ENCODE measurements at regions not wholly inside any gene's neighbourhood (a gene's known extent, or its start where the extent isn't known, plus 50 kb on each side); places are given as distances from the start of the nearest gene placed in this dataset.

- no TSS peak for BruUV-seq (replicated peaks)
- Histone ChIP-seq H2BK20ac (ENCODE audit: low read depth, low read length) (no peak overlapping the region), H3K9me3 (ENCODE audit: control insufficient read depth, insufficient read depth, low read length) (peaks cover 11% of the 10 kb centered on the region; the same call in 1 of the 2 replicates), H2AFZ (replicated peaks; ENCODE audit: low read length, poor library complexity) (no peak overlapping the region), H2BK15ac (ENCODE audit: low read depth, low read length) (no peak overlapping the region), H3K4me1 (ENCODE audit: control insufficient read depth, insufficient read depth, low read length) (no peaks in the 10 kb centered on the region), H3K36me3 (ENCODE audit: control insufficient read depth, insufficient read depth, low read length) (no peaks in the 10 kb centered on the region), H3K9ac (ENCODE audit: low read depth, low read length) (no peak overlapping the region), H3K4me3 (ENCODE audit: insufficient read depth, low read depth, low read length) (no peak overlapping the region), H3K9me1 (ENCODE audit: insufficient read depth, low read length) (no peaks in the 10 kb centered on the region), H3K27me3 (ENCODE audit: control insufficient read depth, insufficient read depth, low read length) (no peaks in the 10 kb centered on the region), H3K4ac (ENCODE audit: low read depth, low read length) (no peak overlapping the region), H2AK9ac (replicated peaks; ENCODE audit: low read depth, low read length, poor library complexity) (no peak overlapping the region), H4K5ac (ENCODE audit: low read depth, low read length) (no peak overlapping the region), H3K4me2 (ENCODE audit: low read depth, low read length) (no peak overlapping the region), H4K91ac (ENCODE audit: insufficient read depth, low read depth, low read length) (no peak overlapping the region), H2BK120ac (ENCODE audit: low read depth, low read length) (no peak overlapping the region), H4K8ac (ENCODE audit: low read depth in 2 of 2, low read length in 2 of 2) (no peak overlapping the region), H2BK5ac (ENCODE audit: low read depth, low read length, poor library complexity, severe bottlenecking) (no peak overlapping the region), H3K18ac (ENCODE audit: low read depth, low read length) (no peak overlapping the region), H3K56ac (ENCODE audit: extremely low read depth, insufficient read depth, low read length) (no peak overlapping the region), H4K20me1 (ENCODE audit: insufficient read depth, low read length) (no peaks in the 10 kb centered on the region), H3K79me1 (ENCODE audit: low read depth in 1 of 2, low read length in 2 of 2) (no peaks in the 10 kb centered on the region), H3K27ac (ENCODE audit: insufficient read depth, low read length) (no peak overlapping the region), H3K14ac (replicated peaks; ENCODE audit: low read depth, low read length) (no peak overlapping the region), H2AK5ac (ENCODE audit: low read depth, low read length) (no peak overlapping the region), H3K23ac (ENCODE audit: low read depth, low read length) (no peak overlapping the region)
- ChIA-PET CTCF (no interaction called here), POLR2A (ENCODE audit: unreplicated experiment) (no interaction called here)
- DNase-seq: no peak
- in situ Hi-C loops (cut with MboI; ENCODE audit: low sequenced_read_pairs) (no loop called here), intact Hi-C loops (cut with micrococcal nuclease) (loop anchor here (10.0 kb wide), 1 partner anchor 205 kb away; no protein-coding TSS in a partner anchor), dilution Hi-C loops (cut with HindIII; ENCODE audit: low sequenced_read_pairs, unreplicated experiment) (no loop called here)
- WGBS, 2 experiments (ENCODE audit: extremely low coverage in 2 of 2, insufficient read length in 1 of 2): no CpG with 5 or more reads among the region's 2 CpGs
- TF ChIP-seq RCOR1 (IDR thresholded peaks at IDR 0.05; ENCODE audit: insufficient replicate concordance, low read length) (no peak), USF2 (IDR thresholded peaks at IDR 0.05; ENCODE audit: low read depth, low read length) (no peak), CHD1 (IDR thresholded peaks at IDR 0.05; ENCODE audit: low read depth, low read length) (no peak), BHLHE40 (IDR thresholded peaks at IDR 0.05; ENCODE audit: low read depth, low read length) (no peak), RAD21 (IDR thresholded peaks at IDR 0.05; ENCODE audit: low read length) (no peak), RFX5 (IDR thresholded peaks at IDR 0.05; ENCODE audit: low read depth, low read length) (no peak), POLR2A (IDR thresholded peaks at IDR 0.05; ENCODE audit: low read depth, low read length) (no peak), MAFK (IDR thresholded peaks at IDR 0.05; ENCODE audit: low read depth, low read length) (no peak), NFE2L2 (IDR thresholded peaks at IDR 0.05; ENCODE audit: low read depth, low read length) (no peak), MAZ (IDR thresholded peaks at IDR 0.05; ENCODE audit: borderline replicate concordance, low read depth, low read length) (no peak), ELK1 (IDR thresholded peaks at IDR 0.05; ENCODE audit: borderline replicate concordance, low read depth, low read length) (no peak), FOS (IDR thresholded peaks at IDR 0.05; ENCODE audit: low read depth, low read length) (no peak), CEBPB (IDR thresholded peaks at IDR 0.05; ENCODE audit: low read depth, low read length) (no peak), MXI1 (IDR thresholded peaks at IDR 0.05; ENCODE audit: borderline replicate concordance, low read depth, low read length) (no peak)
- ATAC-seq (ENCODE audit: low read depth): no peak
Observed at GRCh38 chr2:16349811-16350210, 315.8 kb downstream of the CYRIA start.

All from IMR-90 (cell line).